H1 (cell line): ENCODE measurements at regions not wholly inside any gene's neighbourhood (a gene's known extent, or its start where the extent isn't known, plus 50 kb on each side); places are given as distances from the start of the nearest gene placed in this dataset.

ENCODE experiments used
- POU5F1 ChIP-seq: IDR thresholded peaks from 2 replicates; pipeline ENCODE4 v1.6.1; 2011; ENCODE audit warnings: low read depth, mild to moderate bottlenecking, low read length, moderate library complexity
- TAF7 ChIP-seq: optimal IDR thresholded peaks from 2 replicates; pipeline ENCODE3; 2011; ENCODE audit warnings: low read depth, mild to moderate bottlenecking, inconsistent platforms, low read length, moderate library complexity, borderline replicate concordance
- ZNF274 ChIP-seq: IDR thresholded peaks from 2 replicates; pipeline ENCODE4 v1.7.0; 2012; ENCODE audit warnings: low read length, borderline replicate concordance; ENCODE audit errors: extremely low read depth
- TF ChIP-seq, protein P1 (sequence below): IDR thresholded peaks from 2 replicates; pipeline ENCODE4 v1.6.1; 2012; ENCODE audit warnings: low read length, inconsistent platforms

- TF ChIP-seq, protein P1, sequence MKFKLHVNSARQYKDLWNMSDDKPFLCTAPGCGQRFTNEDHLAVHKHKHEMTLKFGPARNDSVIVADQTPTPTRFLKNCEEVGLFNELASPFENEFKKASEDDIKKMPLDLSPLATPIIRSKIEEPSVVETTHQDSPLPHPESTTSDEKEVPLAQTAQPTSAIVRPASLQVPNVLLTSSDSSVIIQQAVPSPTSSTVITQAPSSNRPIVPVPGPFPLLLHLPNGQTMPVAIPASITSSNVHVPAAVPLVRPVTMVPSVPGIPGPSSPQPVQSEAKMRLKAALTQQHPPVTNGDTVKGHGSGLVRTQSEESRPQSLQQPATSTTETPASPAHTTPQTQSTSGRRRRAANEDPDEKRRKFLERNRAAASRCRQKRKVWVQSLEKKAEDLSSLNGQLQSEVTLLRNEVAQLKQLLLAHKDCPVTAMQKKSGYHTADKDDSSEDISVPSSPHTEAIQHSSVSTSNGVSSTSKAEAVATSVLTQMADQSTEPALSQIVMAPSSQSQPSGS: no peak
- TF ChIP-seq ZNF274 (no peak), POU5F1 (no peak), TAF7 (no peak)
Observed at GRCh38 chr18:71554686-71555085, 989.5 kb downstream of the CBLN2 start (continued).
